Glutamatergic neuron (in vitro differentiated cells): ENCODE measurements at regions not wholly inside any gene's neighbourhood (a gene's known extent, or its start where the extent isn't known, plus 50 kb on each side); places are given as distances from the start of the nearest gene placed in this dataset.

Source experiments
- DNase-seq: peaks from one replicate; pipeline ENCODE4 v3.0.0; 2022
- H3K27ac Mint-ChIP-seq: one replicate; pipeline ENCODE4 v1.8.0; 2020; ENCODE audit warnings: mild to moderate bottlenecking, mixed read lengths, inconsistent platforms; ENCODE audit not compliant: unreplicated experiment
- H3K27me3 Mint-ChIP-seq: one replicate; pipeline ENCODE4 v1.8.0; 2020; ENCODE audit warnings: mild to moderate bottlenecking, moderate library complexity, mixed read lengths, inconsistent platforms; ENCODE audit not compliant: unreplicated experiment
- H3K36me3 Mint-ChIP-seq: one replicate; pipeline ENCODE4 v1.8.0; 2020; ENCODE audit warnings: mild to moderate bottlenecking, mixed read lengths, inconsistent platforms; ENCODE audit not compliant: unreplicated experiment
- H3K4me1 Mint-ChIP-seq: one replicate; pipeline ENCODE4 v1.8.0; 2020; ENCODE audit warnings: mild to moderate bottlenecking, low read depth, mixed read lengths, inconsistent platforms; ENCODE audit not compliant: unreplicated experiment
- H3K4me3 Mint-ChIP-seq: one replicate; pipeline ENCODE4 v1.8.0; 2020; ENCODE audit warnings: mild to moderate bottlenecking, mixed read lengths, inconsistent platforms; ENCODE audit not compliant: unreplicated experiment
- H3K9me3 Mint-ChIP-seq: one replicate; pipeline ENCODE4 v1.8.0; 2020; ENCODE audit warnings: mild to moderate bottlenecking, moderate library complexity, mixed read lengths, inconsistent platforms; ENCODE audit not compliant: unreplicated experiment
- TF ChIP-seq, protein P1 (sequence below): fragments of 200-600 bp; sonication (generic); IDR thresholded peaks from one replicate; pipeline ENCODE4 v1.5.0; 2021; ENCODE audit not compliant: partially characterized antibody, unreplicated experiment

DNA sequence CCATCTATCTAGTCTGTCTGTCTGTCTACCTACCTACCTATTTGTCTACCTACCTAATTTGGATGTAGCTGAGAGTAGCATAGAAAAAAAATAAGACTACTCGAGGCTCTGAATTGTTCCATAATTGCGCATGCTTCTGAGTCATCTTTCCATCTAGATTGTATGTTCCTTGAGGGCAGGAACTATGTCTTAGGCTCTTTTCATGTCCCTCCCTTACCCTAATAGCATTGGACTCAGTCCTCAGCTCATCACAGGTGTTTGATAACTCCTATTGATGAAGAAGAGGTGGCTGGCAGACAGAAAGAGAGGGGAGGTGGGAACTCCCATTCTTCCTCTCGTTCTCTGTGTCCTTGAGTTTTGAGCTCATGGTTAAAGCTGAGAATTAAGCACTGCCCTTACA lies 263.7 kb downstream of the TTC6 start:
- no peaks in the 10 kb centered on the region for H3K27me3 Mint-ChIP-seq

DNA sequence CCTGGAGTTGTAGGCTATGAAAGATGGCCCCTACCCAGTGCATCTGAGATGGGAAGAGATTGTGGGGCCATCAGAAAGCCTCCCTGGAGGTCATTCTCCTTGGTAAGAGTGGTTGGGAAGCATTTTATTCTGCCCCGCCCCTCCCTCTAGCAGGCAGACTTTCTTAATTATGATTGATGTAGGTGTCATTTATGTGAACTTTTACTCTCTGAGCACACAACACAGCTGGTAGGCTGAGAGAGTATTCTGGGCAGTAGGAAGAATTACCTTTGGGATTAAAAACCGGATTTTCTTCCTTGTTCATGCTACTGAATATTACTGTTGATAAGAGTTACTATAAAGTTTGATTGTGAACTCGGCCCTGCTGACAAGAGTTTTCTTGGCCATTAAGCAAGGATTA lies 266.8 kb downstream of the TTC6 start:
- no peaks in the 10 kb centered on the region for H3K4me1 Mint-ChIP-seq
- no peak for DNase-seq

More for the DNA sequence above, 263.7 kb downstream of the TTC6 start:
- no peaks in the 10 kb centered on the region for H3K4me1 Mint-ChIP-seq
- DNase-seq: no peak
- H3K27ac Mint-ChIP-seq: no peak overlapping the region
- no peaks in the 10 kb centered on the region for H3K9me3 Mint-ChIP-seq
- H3K4me3 Mint-ChIP-seq: no peak overlapping the region
- TF ChIP-seq, protein P1, sequence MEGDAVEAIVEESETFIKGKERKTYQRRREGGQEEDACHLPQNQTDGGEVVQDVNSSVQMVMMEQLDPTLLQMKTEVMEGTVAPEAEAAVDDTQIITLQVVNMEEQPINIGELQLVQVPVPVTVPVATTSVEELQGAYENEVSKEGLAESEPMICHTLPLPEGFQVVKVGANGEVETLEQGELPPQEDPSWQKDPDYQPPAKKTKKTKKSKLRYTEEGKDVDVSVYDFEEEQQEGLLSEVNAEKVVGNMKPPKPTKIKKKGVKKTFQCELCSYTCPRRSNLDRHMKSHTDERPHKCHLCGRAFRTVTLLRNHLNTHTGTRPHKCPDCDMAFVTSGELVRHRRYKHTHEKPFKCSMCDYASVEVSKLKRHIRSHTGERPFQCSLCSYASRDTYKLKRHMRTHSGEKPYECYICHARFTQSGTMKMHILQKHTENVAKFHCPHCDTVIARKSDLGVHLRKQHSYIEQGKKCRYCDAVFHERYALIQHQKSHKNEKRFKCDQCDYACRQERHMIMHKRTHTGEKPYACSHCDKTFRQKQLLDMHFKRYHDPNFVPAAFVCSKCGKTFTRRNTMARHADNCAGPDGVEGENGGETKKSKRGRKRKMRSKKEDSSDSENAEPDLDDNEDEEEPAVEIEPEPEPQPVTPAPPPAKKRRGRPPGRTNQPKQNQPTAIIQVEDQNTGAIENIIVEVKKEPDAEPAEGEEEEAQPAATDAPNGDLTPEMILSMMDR: no peak
- H3K36me3 Mint-ChIP-seq: no peaks in the 10 kb centered on the region

DNA sequence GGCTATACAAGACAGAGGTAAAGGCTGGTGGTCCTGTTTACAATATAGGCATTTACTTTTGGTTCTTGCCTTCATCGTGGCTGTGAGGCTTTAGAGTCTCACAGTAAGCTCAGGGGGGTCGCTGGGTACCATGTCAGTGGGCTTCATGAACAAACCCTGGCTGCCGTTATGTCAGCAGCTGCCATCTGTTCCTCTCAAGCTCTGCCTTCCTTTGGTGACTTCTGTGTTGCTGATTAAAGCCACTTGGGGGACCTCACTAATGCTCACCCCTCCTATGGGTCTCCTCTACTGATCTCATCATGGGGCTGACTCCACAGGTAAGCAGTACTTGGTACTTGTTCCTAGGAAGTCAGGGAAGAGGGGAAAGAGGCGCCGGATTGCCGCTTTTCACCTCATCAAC lies 268.7 kb downstream of the TTC6 start:
- H3K9me3 Mint-ChIP-seq: no peaks in the 10 kb centered on the region
- no peaks in the 10 kb centered on the region for H3K36me3 Mint-ChIP-seq
- no peak overlapping the region for H3K4me3 Mint-ChIP-seq
- H3K27me3 Mint-ChIP-seq: no peaks in the 10 kb centered on the region
- TF ChIP-seq, protein P1: no peak
- H3K27ac Mint-ChIP-seq: no peak overlapping the region
- H3K4me1 Mint-ChIP-seq: no peaks in the 10 kb centered on the region
- no peak for DNase-seq

More for the DNA sequence above, 266.8 kb downstream of the TTC6 start:
- Mint-ChIP-seq H3K36me3 (no peaks in the 10 kb centered on the region), H3K27ac (no peak overlapping the region), H3K27me3 (no peaks in the 10 kb centered on the region), H3K4me3 (no peak overlapping the region), H3K9me3 (no peaks in the 10 kb centered on the region)
- TF ChIP-seq, protein P1: no peak

DNA sequence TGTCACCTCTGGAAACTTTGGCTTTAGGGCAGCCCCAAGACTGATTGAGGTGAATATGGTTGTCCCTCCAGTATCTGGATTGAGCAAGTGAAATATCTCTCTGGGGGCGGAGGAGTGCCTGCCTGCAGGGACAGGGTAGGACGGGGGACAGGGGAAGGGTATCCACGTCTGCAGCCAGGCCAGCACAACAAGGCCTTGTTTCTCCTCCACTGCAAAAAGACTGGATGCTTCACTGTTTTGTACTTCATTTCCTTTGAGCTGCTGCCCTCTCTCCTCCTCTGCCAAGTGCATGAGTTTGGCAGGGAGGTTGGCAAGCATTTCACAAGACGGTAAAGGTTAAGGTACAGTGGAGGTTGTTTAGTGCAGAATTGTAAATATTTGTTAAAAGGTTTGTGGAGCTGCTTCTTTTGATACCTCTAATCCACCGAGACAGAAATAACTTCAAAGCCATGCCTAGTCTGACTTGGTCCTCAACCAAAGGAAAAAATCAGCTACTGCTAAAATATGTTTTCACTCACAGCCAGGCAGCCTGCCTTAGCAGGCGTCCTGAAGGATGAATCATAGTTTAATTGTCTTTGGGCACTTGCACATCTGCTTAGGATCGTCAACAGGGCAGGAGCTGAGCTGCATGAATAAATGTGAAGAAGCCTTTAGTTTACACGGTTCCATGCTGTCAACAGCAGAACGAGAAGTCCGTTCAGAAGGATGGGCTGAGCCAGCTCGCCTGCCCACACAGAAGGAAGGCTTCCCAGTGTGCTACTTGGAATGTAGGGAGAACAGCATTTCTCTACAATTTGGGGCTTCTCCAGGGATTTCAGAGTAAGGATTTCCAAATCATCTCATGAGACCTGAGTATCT lies 269.7 kb downstream of the TTC6 start:
- Mint-ChIP-seq H3K27ac (no peak overlapping the region), H3K9me3 (no peaks in the 10 kb centered on the region), H3K4me1 (no peaks in the 10 kb centered on the region), H3K36me3 (no peaks in the 10 kb centered on the region), H3K27me3 (no peaks in the 10 kb centered on the region), H3K4me3 (no peak overlapping the region)
- TF ChIP-seq, protein P1: no peak
- DNase-seq: no peak

DNA sequence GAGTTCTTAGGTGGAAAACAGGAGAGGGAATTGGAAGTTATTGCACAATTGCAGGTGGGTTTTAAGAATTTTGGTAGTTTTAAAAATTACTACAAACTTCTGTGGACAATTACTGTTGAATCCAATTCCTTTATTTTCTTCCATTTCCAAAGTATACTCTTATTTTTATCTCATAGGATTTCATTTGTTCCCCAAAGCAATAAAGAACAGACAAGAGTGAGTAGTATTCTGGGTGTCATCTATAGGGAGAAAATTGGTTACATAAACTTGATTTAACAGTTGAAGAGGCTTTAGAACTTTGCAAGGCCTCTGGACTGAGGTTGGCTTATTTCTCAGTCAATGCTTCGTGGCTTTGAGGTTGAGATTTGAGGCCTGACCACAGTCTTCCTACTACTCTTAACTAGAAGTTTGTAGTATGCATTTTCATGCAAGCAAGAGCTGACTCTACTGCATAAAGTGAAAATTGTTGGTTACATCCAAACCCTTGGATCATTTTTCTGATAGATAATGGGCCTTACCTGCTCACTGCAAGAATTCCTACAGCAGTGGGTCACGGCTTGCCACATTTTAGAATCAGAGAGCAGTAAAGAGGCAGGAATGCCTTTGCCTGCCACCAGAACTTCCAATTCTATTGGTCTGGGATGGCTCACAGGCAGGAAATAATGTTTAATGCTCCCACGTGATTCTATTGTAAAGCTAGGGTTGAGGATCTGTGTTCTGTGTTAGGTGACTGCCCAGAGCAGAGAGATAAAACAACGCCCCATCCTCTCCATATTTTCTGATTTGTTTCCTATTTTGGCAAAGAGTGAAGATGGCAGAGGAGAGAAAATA lies 270.5 kb downstream of the TTC6 start:
- no peak overlapping the region for H3K4me3 Mint-ChIP-seq
- no peaks in the 10 kb centered on the region for H3K36me3 Mint-ChIP-seq
- H3K27ac Mint-ChIP-seq: no peak overlapping the region
- H3K27me3 Mint-ChIP-seq: no peaks in the 10 kb centered on the region
- H3K9me3 Mint-ChIP-seq: no peaks in the 10 kb centered on the region
- TF ChIP-seq, protein P1: no peak
- no peaks in the 10 kb centered on the region for H3K4me1 Mint-ChIP-seq
- no peak for DNase-seq
